NCI-H82 treated with DMSO at 0.1 percent for 48 hours (cell line): ENCODE measurements at regions not wholly inside any gene's neighbourhood (a gene's known extent, or its start where the extent isn't known, plus 50 kb on each side); places are given as distances from the start of the nearest gene placed in this dataset.

ENCODE experiments used
- DNase-seq: peaks from one replicate; lab custom pipeline; 2025; ENCODE audit not compliant: unreplicated experiment; lab: John Stamatoyannopoulos, UW

GRCh38 chr6:45830441-45831139 is 185.1 kb downstream of the CLIC5 start:
- no peak for DNase-seq

- DNase-seq = no peak
Measured at GRCh38 chr6:45829873-45830272, 185.8 kb downstream of the CLIC5 start.

- DNase-seq = no peak
Measured at GRCh38 chr6:45827952-45828530, 187.6 kb downstream of the CLIC5 start.

GRCh38 chr6:45822873-45823272 is 192.8 kb downstream of the CLIC5 start:
- no peak for DNase-seq

GRCh38 chr6:45822246-45822812 is 193.3 kb downstream of the CLIC5 start:
- DNase-seq = no peak

GRCh38 chr6:45818655-45819054 is 197.0 kb downstream of the CLIC5 start:
- DNase-seq = no peak

- no peak for DNase-seq
Measured at GRCh38 chr6:45816674-45817297, 198.9 kb downstream of the CLIC5 start.

GRCh38 chr6:45815466-45816125 is 200.1 kb downstream of the CLIC5 start:
- DNase-seq = no peak

- DNase-seq = no peak
Measured at GRCh38 chr6:45814772-45815171, 200.9 kb downstream of the CLIC5 start.

GRCh38 chr6:45813943-45814342 is 201.7 kb downstream of the CLIC5 start:
- DNase-seq = no peak

GRCh38 chr6:45812922-45813321 is 202.7 kb downstream of the CLIC5 start:
- DNase-seq = no peak

- DNase-seq = no peak
Measured at GRCh38 chr6:45808917-45809316, 206.7 kb downstream of the CLIC5 start.

GRCh38 chr6:45808042-45808645 is 207.5 kb downstream of the CLIC5 start:
- no peak for DNase-seq

- DNase-seq = no peak
Measured at GRCh38 chr6:45807311-45808041, 208.2 kb downstream of the CLIC5 start.

GRCh38 chr6:45806172-45806571 is 209.5 kb downstream of the CLIC5 start:
- no peak for DNase-seq

- DNase-seq = no peak
Measured at GRCh38 chr6:45803071-45803470, 212.6 kb downstream of the CLIC5 start.

- no peak for DNase-seq
Measured at GRCh38 chr6:45801471-45802289, 214.0 kb downstream of the CLIC5 start.

- no peak for DNase-seq
Measured at GRCh38 chr6:45800911-45801310, 214.7 kb downstream of the CLIC5 start.

- no peak for DNase-seq
Measured at GRCh38 chr6:45795678-45796077, 220.0 kb downstream of the CLIC5 start.

- no peak for DNase-seq
Measured at GRCh38 chr6:45794465-45794864, 221.2 kb downstream of the CLIC5 start.
